WTC11 (cell line): ENCODE measurements at regions not wholly inside any gene's neighbourhood (a gene's known extent, or its start where the extent isn't known, plus 50 kb on each side); places are given as distances from the start of the nearest gene placed in this dataset.

Source experiments
- ATAC-seq: fragments of 200-7000 bp; cut with Tn5 transposase; 2 replicates; pipeline ENCODE4 v1.10.0; 2021; ENCODE audit warnings: mild to moderate bottlenecking, moderate library complexity
- CTCF ChIA-PET: fragments of 300-600 bp; sonication (Branson Sonifier 250); formaldehyde crosslinking; loops from one replicate; lab custom pipeline; 2021; ENCODE audit warnings: antibody characterized with exemption; lab: Charles Lee
- POLR2A ChIA-PET: fragments of 350-600 bp; sonication (Branson Sonifier 250); formaldehyde crosslinking; loops from one replicate; lab custom pipeline; 2021; ENCODE audit warnings: antibody characterized with exemption; lab: Charles Lee
- DNase-seq: peaks from one replicate; pipeline ENCODE4 v3.0.0; 2021; ENCODE audit warnings: low spot score
- H3K27ac Mint-ChIP-seq: 2 replicates; pipeline ENCODE4 v1.8.0; 2021; ENCODE audit warnings: mixed read lengths
- H3K27me3 Mint-ChIP-seq: 2 replicates; pipeline ENCODE4 v1.8.0; 2021; ENCODE audit warnings: low read depth, mild to moderate bottlenecking, moderate library complexity, mixed read lengths
- H3K36me3 Mint-ChIP-seq: 2 replicates; pipeline ENCODE4 v1.8.0; 2021; ENCODE audit warnings: mixed read lengths
- H3K4me1 Mint-ChIP-seq: 2 replicates; pipeline ENCODE4 v1.8.0; 2022; ENCODE audit warnings: mixed read lengths
- H3K4me3 Mint-ChIP-seq: 2 replicates; pipeline ENCODE4 v1.8.0; 2021; ENCODE audit warnings: mild to moderate bottlenecking, moderate library complexity, mixed read lengths
- H3K9me3 Mint-ChIP-seq: 2 replicates; pipeline ENCODE4 v1.8.0; 2021; ENCODE audit warnings: mixed read lengths
- ATF2 ChIP-seq: sonication (generic); formaldehyde crosslinking; IDR thresholded peaks from 2 replicates; pipeline ENCODE4 v1.8.1; 2022; ENCODE audit warnings: low read depth, missing genetic modification reagents, borderline replicate concordance
- CREM ChIP-seq: sonication (generic); formaldehyde crosslinking; IDR thresholded peaks from 2 replicates; pipeline ENCODE4 v1.8.1; 2022; ENCODE audit warnings: mild to moderate bottlenecking, missing genetic modification reagents, moderate library complexity
- E2F5 ChIP-seq: sonication (generic); formaldehyde crosslinking; IDR thresholded peaks from 2 replicates; pipeline ENCODE4 v1.8.1; 2022; ENCODE audit warnings: mild to moderate bottlenecking, moderate library complexity, missing genetic modification reagents
- ESRRA ChIP-seq: sonication (generic); formaldehyde crosslinking; IDR thresholded peaks from 2 replicates; pipeline ENCODE4 v1.8.1; 2022; ENCODE audit warnings: mild to moderate bottlenecking, missing genetic modification reagents, borderline replicate concordance
- FOXK1 ChIP-seq: sonication (generic); formaldehyde crosslinking; IDR thresholded peaks from 2 replicates; pipeline ENCODE4 v1.8.0; 2022; ENCODE audit warnings: mild to moderate bottlenecking, moderate library complexity, missing genetic modification reagents
- FOXP4 ChIP-seq: sonication (generic); formaldehyde crosslinking; IDR thresholded peaks from 2 replicates; pipeline ENCODE4 v1.8.0; 2022; ENCODE audit warnings: mild to moderate bottlenecking, missing genetic modification reagents
- GRHL2 ChIP-seq: fragments of 250-450 bp; sonication (Bioruptor Pico); IDR thresholded peaks from 2 replicates; pipeline ENCODE4 v1.8.0; 2022; ENCODE audit warnings: mild to moderate bottlenecking, moderate library complexity; ENCODE audit not compliant: insufficient replicate concordance, severe bottlenecking
- IRF1 ChIP-seq: sonication (generic); formaldehyde crosslinking; IDR thresholded peaks from 2 replicates; pipeline ENCODE4 v1.8.0; 2023; ENCODE audit warnings: missing genetic modification reagents
- IRF2 ChIP-seq: sonication (generic); formaldehyde crosslinking; IDR thresholded peaks from 2 replicates; pipeline ENCODE4 v1.8.0; 2022; ENCODE audit warnings: low read depth, missing genetic modification reagents, borderline replicate concordance
- JAZF1 ChIP-seq: fragments of 250-450 bp; sonication (Bioruptor Pico); IDR thresholded peaks from 2 replicates; pipeline ENCODE4 v1.9.0; 2021; ENCODE audit warnings: moderate library complexity, mild to moderate bottlenecking, inconsistent platforms
- JUN ChIP-seq: sonication (generic); formaldehyde crosslinking; IDR thresholded peaks from 2 replicates; pipeline ENCODE4 v1.8.0; 2023; ENCODE audit warnings: mild to moderate bottlenecking, missing genetic modification reagents
- NFATC4 ChIP-seq: fragments of 250-450 bp; sonication (Bioruptor Pico); IDR thresholded peaks from 2 replicates; pipeline ENCODE4 v1.9.0; 2021; ENCODE audit warnings: mild to moderate bottlenecking
- NFE2L1 ChIP-seq: sonication (generic); formaldehyde crosslinking; IDR thresholded peaks from 2 replicates; pipeline ENCODE4 v1.8.1; 2023; ENCODE audit warnings: missing genetic modification reagents
- PRRX2 ChIP-seq: fragments of 250-450 bp; sonication (Bioruptor Pico); IDR thresholded peaks from 2 replicates; pipeline ENCODE4 v1.8.0; 2021; ENCODE audit warnings: mild to moderate bottlenecking
- RELA ChIP-seq: sonication (generic); formaldehyde crosslinking; IDR thresholded peaks from 2 replicates; pipeline ENCODE4 v1.8.1; 2022; ENCODE audit warnings: missing genetic modification reagents, mild to moderate bottlenecking, borderline replicate concordance
- SMAD4 ChIP-seq: sonication (generic); formaldehyde crosslinking; IDR thresholded peaks from 2 replicates; pipeline ENCODE4 v1.8.0; 2022; ENCODE audit warnings: mild to moderate bottlenecking, missing genetic modification reagents
- TP53 ChIP-seq: sonication (generic); formaldehyde crosslinking; IDR thresholded peaks from 2 replicates; pipeline ENCODE4 v1.8.1; 2023; ENCODE audit warnings: mild to moderate bottlenecking, missing genetic modification reagents
- ZNF138 ChIP-seq: sonication (generic); formaldehyde crosslinking; conservative IDR thresholded peaks from 2 replicates; pipeline ENCODE4 v1.8.1; 2022; ENCODE audit warnings: mild to moderate bottlenecking, moderate library complexity, missing genetic modification reagents
- ZNF281 ChIP-seq: sonication (generic); formaldehyde crosslinking; IDR thresholded peaks from 2 replicates; pipeline ENCODE4 v1.8.0; 2023; ENCODE audit warnings: mild to moderate bottlenecking, missing genetic modification reagents
- ZNF396 ChIP-seq: fragments of 250-450 bp; sonication (Bioruptor Pico); IDR thresholded peaks from 2 replicates; pipeline ENCODE4 v1.8.0; 2021; ENCODE audit warnings: mild to moderate bottlenecking, moderate library complexity, borderline replicate concordance
- ZNF425 ChIP-seq: fragments of 250-450 bp; sonication (Bioruptor Pico); conservative IDR thresholded peaks from 2 replicates; pipeline ENCODE4 v1.9.0; 2021; ENCODE audit warnings: mild to moderate bottlenecking

GRCh38 chr6:18562726-18563125, 175.6 kb downstream of the RNF144B start:
- Mint-ChIP-seq H3K4me1 (no peaks in the 10 kb centered on the region), H3K4me3 (no peak overlapping the region), H3K27me3 (no peaks in the 10 kb centered on the region), H3K27ac (no peak overlapping the region), H3K36me3 (no peaks in the 10 kb centered on the region), H3K9me3 (peaks cover 9% of the 10 kb centered on the region)
- no peak for TF ChIP-seq JAZF1 (CRISPR knock-in tag)
- no peak for TF ChIP-seq GRHL2 (CRISPR knock-in tag)
- TF ChIP-seq FOXP4 (CRISPR knock-in tag) = no peak
- TF ChIP-seq FOXK1 (CRISPR knock-in tag) = no peak
- TF ChIP-seq CREM (CRISPR knock-in tag) = no peak
- TF ChIP-seq IRF2 (CRISPR knock-in tag) = no peak
- ChIA-PET CTCF (interaction anchor here (0.6 kb wide), 1 partner anchor 247 kb away, joined by 4 read pairs; no protein-coding TSS in a partner anchor), POLR2A (no interaction called here)
- ATAC-seq (no peak), DNase-seq (no peak)

GRCh38 chr6:18564775-18565174, 177.6 kb downstream of the RNF144B start:
- Mint-ChIP-seq H3K4me3 (no peak overlapping the region), H3K9me3 (peaks cover 9% of the 10 kb centered on the region), H3K27me3 (no peaks in the 10 kb centered on the region), H3K36me3 (no peaks in the 10 kb centered on the region), H3K4me1 (no peaks in the 10 kb centered on the region), H3K27ac (no peak overlapping the region)
- ChIA-PET POLR2A (no interaction called here), CTCF (no interaction called here)
- ATAC-seq (no peak; the same call in 1 of the 2 replicates), DNase-seq (no peak)
- TF ChIP-seq FOXP4 (CRISPR knock-in tag) (no peak), NFATC4 (CRISPR knock-in tag) (no peak), NFE2L1 (CRISPR knock-in tag) (no peak), PRRX2 (CRISPR knock-in tag) (no peak), JUN (CRISPR knock-in tag) (no peak), SMAD4 (no peak)

GRCh38 chr6:18565231-18565630, 178.1 kb downstream of the RNF144B start:
- CTCF ChIA-PET = no interaction called here
- Mint-ChIP-seq H3K36me3 (no peaks in the 10 kb centered on the region), H3K9me3 (peaks cover 9% of the 10 kb centered on the region), H3K4me3 (no peak overlapping the region), H3K27me3 (no peaks in the 10 kb centered on the region), H3K4me1 (no peaks in the 10 kb centered on the region), H3K27ac (no peak overlapping the region)
- ATAC-seq (no peak), DNase-seq (no peak)
- POLR2A ChIA-PET = no interaction called here
- TF ChIP-seq PRRX2 (CRISPR knock-in tag) (no peak), ESRRA (no peak), ZNF281 (no peak), ATF2 (CRISPR knock-in tag) (no peak), ZNF396 (CRISPR knock-in tag) (no peak), E2F5 (CRISPR knock-in tag) (no peak), FOXK1 (CRISPR knock-in tag) (no peak), RELA (no peak), IRF1 (CRISPR knock-in tag) (no peak), ZNF425 (no peak), TP53 (CRISPR knock-in tag) (no peak), ZNF138 (CRISPR knock-in tag) (no peak)
